ENCODE measurements at regions not wholly inside any gene's neighbourhood (a gene's known extent, or its start where the extent isn't known, plus 50 kb on each side); places are given as distances from the start of the nearest gene placed in this dataset.
A peak's percentile ranks its signal among the peaks of the same experiment; 100 is the strongest.

GRCh38 chr7:25619381-25619780, 391.1 kb upstream of the NPVF start:
- Mint-ChIP-seq H3K9me3 (no peaks in the 10 kb centered on the region), H3K27me3 (no peaks in the 10 kb centered on the region), H3K27ac (peak overlapping the region; percentile 89), H3K4me3 (peak overlapping the region; percentile 11), H3K4me1 (peaks cover 74% of the 10 kb centered on the region), H3K36me3 (ENCODE audit: low read depth) (no peaks in the 10 kb centered on the region)
- CTCF ChIA-PET: no interaction called here
- no peak for DNase-seq
- POLR2A ChIA-PET: no interaction called here
- ATAC-seq (ENCODE audit: low read depth): no peak
- TF ChIP-seq, protein P1, sequence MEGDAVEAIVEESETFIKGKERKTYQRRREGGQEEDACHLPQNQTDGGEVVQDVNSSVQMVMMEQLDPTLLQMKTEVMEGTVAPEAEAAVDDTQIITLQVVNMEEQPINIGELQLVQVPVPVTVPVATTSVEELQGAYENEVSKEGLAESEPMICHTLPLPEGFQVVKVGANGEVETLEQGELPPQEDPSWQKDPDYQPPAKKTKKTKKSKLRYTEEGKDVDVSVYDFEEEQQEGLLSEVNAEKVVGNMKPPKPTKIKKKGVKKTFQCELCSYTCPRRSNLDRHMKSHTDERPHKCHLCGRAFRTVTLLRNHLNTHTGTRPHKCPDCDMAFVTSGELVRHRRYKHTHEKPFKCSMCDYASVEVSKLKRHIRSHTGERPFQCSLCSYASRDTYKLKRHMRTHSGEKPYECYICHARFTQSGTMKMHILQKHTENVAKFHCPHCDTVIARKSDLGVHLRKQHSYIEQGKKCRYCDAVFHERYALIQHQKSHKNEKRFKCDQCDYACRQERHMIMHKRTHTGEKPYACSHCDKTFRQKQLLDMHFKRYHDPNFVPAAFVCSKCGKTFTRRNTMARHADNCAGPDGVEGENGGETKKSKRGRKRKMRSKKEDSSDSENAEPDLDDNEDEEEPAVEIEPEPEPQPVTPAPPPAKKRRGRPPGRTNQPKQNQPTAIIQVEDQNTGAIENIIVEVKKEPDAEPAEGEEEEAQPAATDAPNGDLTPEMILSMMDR (IDR thresholded peaks at IDR 0.05): no peak
- intact Hi-C loops (cut with micrococcal nuclease): no loop called here

DNA sequence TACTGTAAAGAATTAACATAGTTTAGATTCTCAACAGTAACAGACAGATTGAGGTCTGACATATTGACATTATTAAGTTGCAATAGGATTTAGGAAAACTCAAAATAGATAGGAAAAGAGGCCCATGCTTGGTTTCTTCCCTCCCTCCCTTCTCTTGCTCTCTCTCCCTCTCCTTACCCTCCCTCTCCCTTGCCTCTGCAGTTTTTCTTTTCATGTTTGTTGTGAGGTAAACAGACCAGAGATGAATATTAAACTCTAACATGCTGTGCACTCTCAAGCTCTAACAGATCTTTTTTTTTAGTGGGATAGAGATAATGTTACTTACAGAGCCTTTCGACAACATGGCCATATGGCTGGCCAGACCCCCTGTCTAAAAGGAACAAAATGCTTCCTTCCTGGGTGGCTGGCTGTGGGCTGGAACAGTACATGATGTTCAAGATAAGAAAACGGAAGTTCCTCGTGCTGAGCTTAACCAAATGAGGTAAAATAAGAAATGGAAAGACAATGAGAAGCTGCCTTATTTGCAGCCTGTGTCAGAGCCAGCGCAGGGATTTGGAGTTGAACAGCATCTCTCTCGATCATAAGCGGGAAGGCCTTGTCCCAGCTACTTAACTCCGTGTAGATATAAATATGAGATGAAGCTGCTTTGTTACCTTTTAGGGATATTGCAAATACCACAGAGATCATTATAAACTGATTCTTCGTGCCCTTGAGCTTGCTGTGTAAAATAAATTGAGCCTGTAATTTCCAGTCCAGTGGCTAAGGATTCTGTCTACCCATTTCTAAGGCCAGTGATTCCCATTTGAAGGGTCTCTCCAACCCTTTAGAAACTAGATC, 391.9 kb upstream of the NPVF start:
- DNase-seq: no peak
- ChIA-PET CTCF (no interaction called here), POLR2A (no interaction called here)
- peak; percentile 87 for ATAC-seq (ENCODE audit: low read depth)
- TF ChIP-seq, protein P1 (IDR thresholded peaks at IDR 0.05): no peak
- Mint-ChIP-seq H3K4me3 (peak overlapping the region; percentile 70), H3K4me1 (peaks cover 74% of the 10 kb centered on the region), H3K27ac (peak overlapping the region; percentile 89), H3K27me3 (no peaks in the 10 kb centered on the region), H3K36me3 (ENCODE audit: low read depth) (no peaks in the 10 kb centered on the region), H3K9me3 (no peaks in the 10 kb centered on the region)
- intact Hi-C loops (cut with micrococcal nuclease): loop anchor here (10.0 kb wide), 1 partner anchor 125 kb away; no protein-coding TSS in a partner anchor

GRCh38 chr7:25621993-25622392, 393.7 kb upstream of the NPVF start:
- no peak for ATAC-seq (ENCODE audit: low read depth)
- Mint-ChIP-seq H3K4me1 (peaks cover 75% of the 10 kb centered on the region), H3K27me3 (no peaks in the 10 kb centered on the region)

GRCh38 chr7:25622695-25623094, 394.4 kb upstream of the NPVF start:
- Mint-ChIP-seq H3K4me1 (peaks cover 68% of the 10 kb centered on the region), H3K27me3 (no peaks in the 10 kb centered on the region), H3K9me3 (no peaks in the 10 kb centered on the region), H3K4me3 (no peak overlapping the region), H3K36me3 (ENCODE audit: low read depth) (no peaks in the 10 kb centered on the region), H3K27ac (no peak overlapping the region)
- ChIA-PET CTCF (no interaction called here), POLR2A (no interaction called here)
- no peak for ATAC-seq (ENCODE audit: low read depth)
- DNase-seq: no peak
- intact Hi-C loops (cut with micrococcal nuclease): loop anchor here (10.0 kb wide), 1 partner anchor 128 kb away; no protein-coding TSS in a partner anchor
- TF ChIP-seq, protein P1 (IDR thresholded peaks at IDR 0.05): no peak

More at GRCh38 chr7:25621993-25622392, 393.7 kb upstream of the NPVF start:
- H3K9me3 Mint-ChIP-seq: no peaks in the 10 kb centered on the region
- POLR2A ChIA-PET: no interaction called here
- no peak overlapping the region for H3K4me3 Mint-ChIP-seq
- intact Hi-C loops (cut with micrococcal nuclease): loop anchor here (10.0 kb wide), 1 partner anchor 127 kb away; no protein-coding TSS in a partner anchor
- TF ChIP-seq, protein P1 (IDR thresholded peaks at IDR 0.05): no peak
- CTCF ChIA-PET: no interaction called here
- H3K27ac Mint-ChIP-seq: no peak overlapping the region
- no peak for DNase-seq
- no peaks in the 10 kb centered on the region for H3K36me3 Mint-ChIP-seq (ENCODE audit: low read depth)

GRCh38 chr7:25624051-25624450, 395.8 kb upstream of the NPVF start:
- ATAC-seq (ENCODE audit: low read depth): no peak
- H3K4me3 Mint-ChIP-seq: no peak overlapping the region
- POLR2A ChIA-PET: no interaction called here

More at GRCh38 chr7:25624051-25624450, 395.8 kb upstream of the NPVF start:
- H3K9me3 Mint-ChIP-seq: no peaks in the 10 kb centered on the region
- CTCF ChIA-PET: no interaction called here
- intact Hi-C loops (cut with micrococcal nuclease): loop anchor here (10.0 kb wide), 1 partner anchor 129 kb away; no protein-coding TSS in a partner anchor
- H3K27ac Mint-ChIP-seq: no peak overlapping the region
- H3K27me3 Mint-ChIP-seq: no peaks in the 10 kb centered on the region
- DNase-seq: no peak
- H3K36me3 Mint-ChIP-seq (ENCODE audit: low read depth): no peaks in the 10 kb centered on the region
- TF ChIP-seq, protein P1 (IDR thresholded peaks at IDR 0.05): no peak
- peaks cover 57% of the 10 kb centered on the region for H3K4me1 Mint-ChIP-seq
